ENCODE measurements at regions not wholly inside any gene's neighbourhood (a gene's known extent, or its start where the extent isn't known, plus 50 kb on each side); places are given as distances from the start of the nearest gene placed in this dataset.
"Not testable (repeated sequence)": the region's sequence is repeated elsewhere in the genome, so short reads cannot be mapped to it uniquely, and the experiment has no call there.

GRCh38 chr14:49367696-49368095 lies 218.5 kb downstream of the RPS29 start:
- DNase-seq (ENCODE audit: low spot score): no peak

- DNase-seq (ENCODE audit: low spot score): no peak
Measured at GRCh38 chr14:49366416-49366815, 219.8 kb downstream of the RPS29 start.

GRCh38 chr14:49364752-49365117 lies 221.4 kb downstream of the RPS29 start:
- DNase-seq (ENCODE audit: low spot score): no peak

- no peak for DNase-seq (ENCODE audit: low spot score)
Measured at GRCh38 chr14:49363821-49364751, 222.1 kb downstream of the RPS29 start.

GRCh38 chr14:49362916-49363315 lies 223.3 kb downstream of the RPS29 start:
- DNase-seq (ENCODE audit: low spot score): no peak

- DNase-seq (ENCODE audit: low spot score): no peak
Measured at GRCh38 chr14:49339130-49339529, 247.1 kb downstream of the RPS29 start.

GRCh38 chr14:49319810-49320209 lies 266.4 kb downstream of the RPS29 start:
- DNase-seq (ENCODE audit: low spot score): no peak

- DNase-seq (ENCODE audit: low spot score): no peak
Measured at GRCh38 chr14:49315570-49315969, 270.6 kb downstream of the RPS29 start.

GRCh38 chr14:49314737-49315136 lies 271.4 kb downstream of the RPS29 start:
- DNase-seq (ENCODE audit: low spot score): no peak

GRCh38 chr14:49313108-49313507 lies 273.1 kb downstream of the RPS29 start:
- DNase-seq (ENCODE audit: low spot score): no peak

GRCh38 chr14:49310298-49310697 lies 275.9 kb downstream of the RPS29 start:
- DNase-seq (ENCODE audit: low spot score): no peak

- no peak for DNase-seq (ENCODE audit: low spot score)
Measured at GRCh38 chr14:49306152-49306751, 279.9 kb downstream of the RPS29 start.

GRCh38 chr14:49303946-49304516 lies 282.1 kb downstream of the RPS29 start:
- DNase-seq (ENCODE audit: low spot score): no peak

- DNase-seq (ENCODE audit: low spot score): no peak
Measured at GRCh38 chr14:49297102-49297501, 289.1 kb downstream of the RPS29 start.

- DNase-seq (ENCODE audit: low spot score): no peak
Measured at GRCh38 chr14:49294621-49295148, 291.5 kb downstream of the RPS29 start.

- no peak for DNase-seq (ENCODE audit: low spot score)
Measured at GRCh38 chr14:49287004-49287403, 299.2 kb downstream of the RPS29 start.

GRCh38 chr14:49286257-49286983 lies 299.8 kb downstream of the RPS29 start:
- DNase-seq (ENCODE audit: low spot score): no peak

GRCh38 chr14:49280566-49280965 lies 305.6 kb downstream of the RPS29 start:
- DNase-seq (ENCODE audit: low spot score): no peak

GRCh38 chr14:49250517-49250916 lies 335.7 kb downstream of the RPS29 start:
- no peak for DNase-seq (ENCODE audit: low spot score)

GRCh38 chr14:49250109-49250508 lies 336.1 kb downstream of the RPS29 start:
- DNase-seq (ENCODE audit: low spot score): no peak

GRCh38 chr14:49249022-49249421 lies 337.2 kb downstream of the RPS29 start:
- no peak for DNase-seq (ENCODE audit: low spot score)

GRCh38 chr14:49243777-49244176 lies 342.4 kb downstream of the RPS29 start:
- not testable (repeated sequence) for DNase-seq (ENCODE audit: low spot score)

Data from left forelimb (tissue), 1 donor.